ENCODE measurements at regions not wholly inside any gene's neighbourhood (a gene's known extent, or its start where the extent isn't known, plus 50 kb on each side); places are given as distances from the start of the nearest gene placed in this dataset.

- no peaks in the 10 kb centered on the region for H3K36me3 ChIP-seq (ENCODE audit: low read depth, missing control alignments)
- DNase-seq: no peak
- no peak overlapping the region for H3K27ac ChIP-seq
- H3K27me3 ChIP-seq: no peaks in the 10 kb centered on the region
- 66 to 79% methylated on average over 6 of the region's 6 CpGs for WGBS, 2 donors
- no peak for TF ChIP-seq CTCF (IDR thresholded peaks at IDR 0.05)
- TF ChIP-seq POLR2A (IDR thresholded peaks at IDR 0.05): no peak
- intact Hi-C loops (cut with DNase I; ENCODE audit: low total_unique reads): no loop called here
- no peak overlapping the region for H3K4me3 ChIP-seq
- no peaks in the 10 kb centered on the region for H3K4me1 ChIP-seq
- no peaks in the 10 kb centered on the region for H3K9me3 ChIP-seq
These were observed 382.2 kb downstream of the FUT8 start for GRCh38 chr14:65794674-65795279.

- no peaks in the 10 kb centered on the region for H3K4me1 ChIP-seq
- intact Hi-C loops (cut with DNase I; ENCODE audit: low total_unique reads): no loop called here
- DNase-seq: no peak
- no peak overlapping the region for H3K4me3 ChIP-seq
- H3K36me3 ChIP-seq (ENCODE audit: low read depth, missing control alignments): no peaks in the 10 kb centered on the region
- TF ChIP-seq POLR2A (IDR thresholded peaks at IDR 0.05): no peak
- TF ChIP-seq CTCF (IDR thresholded peaks at IDR 0.05): no peak
- H3K27ac ChIP-seq: no peak overlapping the region
- 88 to 95% methylated on average over 8 of the region's 8 CpGs for WGBS, 2 donors
- H3K9me3 ChIP-seq: no peaks in the 10 kb centered on the region
- H3K27me3 ChIP-seq: no peaks in the 10 kb centered on the region
These were observed 385.7 kb downstream of the FUT8 start for GRCh38 chr14:65798216-65798615.

- Histone ChIP-seq H3K36me3 (ENCODE audit: low read depth, missing control alignments) (no peaks in the 10 kb centered on the region), H3K27ac (no peak overlapping the region), H3K9me3 (no peaks in the 10 kb centered on the region), H3K4me3 (no peak overlapping the region), H3K4me1 (no peaks in the 10 kb centered on the region), H3K27me3 (no peaks in the 10 kb centered on the region)
- no peak for DNase-seq
- TF ChIP-seq CTCF (IDR thresholded peaks at IDR 0.05) (no peak), POLR2A (IDR thresholded peaks at IDR 0.05) (no peak)
- intact Hi-C loops (cut with DNase I; ENCODE audit: low total_unique reads): no loop called here
- WGBS, 2 donors: 87 to 90% methylated on average over 5 to 6 of the region's 6 CpGs
These were observed 388.2 kb downstream of the FUT8 start for GRCh38 chr14:65800694-65801093.

GRCh38 chr14:65802196-65802595 is 389.7 kb downstream of the FUT8 start:
- DNase-seq: no peak
- TF ChIP-seq POLR2A (IDR thresholded peaks at IDR 0.05): no peak
- TF ChIP-seq CTCF (IDR thresholded peaks at IDR 0.05): no peak
- 88% methylated on average over 2 of the region's 2 CpGs for WGBS, 2 donors
- intact Hi-C loops (cut with DNase I; ENCODE audit: low total_unique reads): no loop called here
- Histone ChIP-seq H3K36me3 (ENCODE audit: low read depth, missing control alignments) (no peaks in the 10 kb centered on the region), H3K27me3 (no peaks in the 10 kb centered on the region), H3K4me1 (no peaks in the 10 kb centered on the region), H3K27ac (no peak overlapping the region), H3K9me3 (no peaks in the 10 kb centered on the region), H3K4me3 (no peak overlapping the region)

GRCh38 chr14:65803885-65804284 is 391.4 kb downstream of the FUT8 start:
- H3K4me3 ChIP-seq: no peak overlapping the region
- DNase-seq: no peak
- TF ChIP-seq CTCF (IDR thresholded peaks at IDR 0.05) (no peak), POLR2A (IDR thresholded peaks at IDR 0.05) (no peak)
- no peaks in the 10 kb centered on the region for H3K9me3 ChIP-seq
- H3K4me1 ChIP-seq: no peaks in the 10 kb centered on the region
- no peaks in the 10 kb centered on the region for H3K27me3 ChIP-seq
- no peak overlapping the region for H3K27ac ChIP-seq
- no peaks in the 10 kb centered on the region for H3K36me3 ChIP-seq (ENCODE audit: low read depth, missing control alignments)
- WGBS, 2 donors: 84 to 88% methylated on average over 6 of the region's 6 CpGs
- intact Hi-C loops (cut with DNase I; ENCODE audit: low total_unique reads): no loop called here
